DOHH2 (cell line): ENCODE measurements at regions not wholly inside any gene's neighbourhood (a gene's known extent, or its start where the extent isn't known, plus 50 kb on each side); places are given as distances from the start of the nearest gene placed in this dataset.

Experiments used
- CTCF ChIP-seq: fragments of 200-600 bp; sonication (generic); IDR thresholded peaks from one replicate; pipeline ENCODE4 v1.5.1; 2014; ENCODE audit warnings: antibody characterized with exemption, mild to moderate bottlenecking, low read depth, low read length; ENCODE audit not compliant: poor library complexity, severe bottlenecking
- EZH2phosphoT487 ChIP-seq: fragments of 200-600 bp; sonication (generic); IDR thresholded peaks from 2 replicates; pipeline ENCODE4 v1.6.1; 2017; ENCODE audit warnings: borderline replicate concordance, mild to moderate bottlenecking, antibody characterized with exemption, low read length, moderate library complexity, mixed read lengths

- TF ChIP-seq CTCF (no peak), EZH2phosphoT487 (no peak)
Measured at GRCh38 chr5:166365164-166365563, 1926.3 kb upstream of the WWC1 start.
